ENCODE measurements at regions not wholly inside any gene's neighbourhood (a gene's known extent, or its start where the extent isn't known, plus 50 kb on each side); places are given as distances from the start of the nearest gene placed in this dataset.

GRCh38 chr2:221064880-221065279, 507.2 kb downstream of the EPHA4 start:
- CTCF ChIA-PET (ENCODE audit: low intra/inter-chr PET ratio, low total read pairs) = no interaction called here
- Histone ChIP-seq H3K79me2 (ENCODE audit: insufficient read depth, low read length) (no peaks in the 10 kb centered on the region), H3K9me3 (ENCODE audit: low read length) (peaks cover 14% of the 10 kb centered on the region; the same call in 1 of the 2 replicates), H3K4me2 (ENCODE audit: low read depth, low read length) (no peak overlapping the region), H3K27me3 (ENCODE audit: control insufficient read depth in 1 of 2, insufficient read depth in 2 of 2, low read length in 2 of 2) (no peaks in the 10 kb centered on the region), H3K4me1 (ENCODE audit: insufficient read depth, low read length) (no peaks in the 10 kb centered on the region), H4K20me1 (ENCODE audit: insufficient read depth, low read length) (no peaks in the 10 kb centered on the region), H3K9ac (ENCODE audit: insufficient read depth, low read depth, low read length) (no peak overlapping the region), H3K27ac (ENCODE audit: extremely low read length, insufficient read depth, low read length) (no peak overlapping the region), H3K4me3 (replicated peaks in 1 of 3; ENCODE audit: insufficient read depth in 1 of 3, low read depth in 2 of 3, low read length in 3 of 3) (no peak overlapping the region), H3K36me3 (replicated peaks in 1 of 2; ENCODE audit: control insufficient read depth in 1 of 2, insufficient read depth in 2 of 2, low read length in 2 of 2) (no peaks in the 10 kb centered on the region), H2AFZ (ENCODE audit: low read length) (no peak overlapping the region)
- POLR2A ChIA-PET = no interaction called here
- ATAC-seq (no peak), FAIRE-seq (no peak), DNase-seq (ENCODE audit: low spot score) (no peak)
- WGBS (ENCODE audit: low lambda C conversion rate) = 1% methylated on average over 3 of the region's 3 CpGs
- intact Hi-C loops (cut with micrococcal nuclease; ENCODE audit: unreplicated experiment) (no loop called here), in situ Hi-C loops (cut with HindIII; ENCODE audit: extremely low pct_ligation_motif_present, low pct_unique_long_range_greater_than_20kb) (no loop called here)
- TF ChIP-seq HNF4A (CRISPR knock-in tag; IDR thresholded peaks at IDR 0.05) (no peak), MBNL3 (CRISPR knock-in tag; conservative IDR thresholded peaks at IDR 0.05) (no peak), NFRKB (IDR thresholded peaks at IDR 0.05) (no peak), ZNF251 (CRISPR knock-in tag; IDR thresholded peaks at IDR 0.05) (no peak), ARID2 (CRISPR knock-in tag; IDR thresholded peaks at IDR 0.05; ENCODE audit: borderline replicate concordance) (no peak)
- TF ChIP-seq, protein P1, sequence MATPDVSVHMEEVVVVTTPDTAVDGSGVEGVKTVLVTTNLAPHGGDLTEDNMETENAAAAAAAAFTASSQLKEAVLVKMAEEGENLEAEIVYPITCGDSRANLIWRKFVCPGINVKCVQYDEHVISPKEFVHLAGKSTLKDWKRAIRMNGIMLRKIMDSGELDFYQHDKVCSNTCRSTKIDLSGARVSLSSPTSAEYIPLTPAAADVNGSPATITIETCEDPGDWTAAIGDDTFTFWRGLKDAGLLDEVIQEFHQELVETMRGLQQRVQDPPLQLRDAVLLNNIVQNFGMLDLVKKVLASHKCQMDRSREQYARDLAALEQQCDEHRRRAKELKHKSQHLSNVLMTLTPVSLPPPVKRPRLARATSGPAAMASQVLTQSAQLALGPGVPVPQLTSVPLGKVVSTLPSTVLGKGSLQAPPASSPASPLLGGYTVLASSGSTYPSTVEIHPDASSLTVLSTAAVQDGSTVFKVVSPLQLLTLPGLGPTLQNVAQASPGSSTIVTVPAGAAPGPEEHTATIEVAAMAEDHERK (CRISPR knock-in tag; IDR thresholded peaks at IDR 0.05; ENCODE audit: low read depth) = no peak
- no TSS peak for BruUV-seq (replicated peaks)

DNA sequence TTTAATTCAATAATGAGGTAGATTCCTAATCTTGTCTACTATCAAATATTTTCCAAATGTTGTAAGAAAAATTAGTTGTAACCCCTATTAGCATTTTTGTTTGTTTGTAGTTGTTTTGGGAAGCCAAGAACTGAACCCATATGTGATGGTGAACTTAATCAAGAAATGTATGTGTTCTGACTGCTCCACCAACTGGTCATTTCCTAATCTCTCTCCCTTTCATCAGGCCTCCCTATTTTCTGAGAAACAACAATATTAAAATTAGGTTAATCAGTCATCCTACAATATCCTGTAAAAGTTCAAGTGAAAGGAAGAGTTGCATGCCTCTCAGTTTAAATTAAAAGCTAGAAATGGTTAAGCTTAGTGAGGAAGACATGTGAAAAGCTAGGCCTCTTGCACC, 504.0 kb downstream of the EPHA4 start:
- H3K4me1 ChIP-seq (ENCODE audit: insufficient read depth, low read length) = no peaks in the 10 kb centered on the region
- no peaks in the 10 kb centered on the region for H3K36me3 ChIP-seq (replicated peaks in 1 of 2; ENCODE audit: control insufficient read depth in 1 of 2, insufficient read depth in 2 of 2, low read length in 2 of 2)
- no TSS peak for BruUV-seq (replicated peaks)
- H3K9me3 ChIP-seq (ENCODE audit: low read length) = peaks cover 36% of the 10 kb centered on the region
- no peak overlapping the region for H3K4me3 ChIP-seq (replicated peaks in 1 of 3; ENCODE audit: insufficient read depth in 1 of 3, low read depth in 2 of 3, low read length in 3 of 3)
- no peak for TF ChIP-seq SOX5 (CRISPR knock-in tag; IDR thresholded peaks at IDR 0.05; ENCODE audit: borderline replicate concordance)
- TF ChIP-seq MAFK (conservative IDR thresholded peaks at IDR 0.05 in 1 of 2, IDR thresholded peaks at IDR 0.05 in 1 of 2; ENCODE audit: low read length in 2 of 2) = no peak
- TF ChIP-seq ELF4 (CRISPR knock-in tag; IDR thresholded peaks at IDR 0.05; ENCODE audit: borderline replicate concordance) = no peak
- TF ChIP-seq RBAK (CRISPR knock-in tag; IDR thresholded peaks at IDR 0.05) = no peak
- TF ChIP-seq, protein P2, sequence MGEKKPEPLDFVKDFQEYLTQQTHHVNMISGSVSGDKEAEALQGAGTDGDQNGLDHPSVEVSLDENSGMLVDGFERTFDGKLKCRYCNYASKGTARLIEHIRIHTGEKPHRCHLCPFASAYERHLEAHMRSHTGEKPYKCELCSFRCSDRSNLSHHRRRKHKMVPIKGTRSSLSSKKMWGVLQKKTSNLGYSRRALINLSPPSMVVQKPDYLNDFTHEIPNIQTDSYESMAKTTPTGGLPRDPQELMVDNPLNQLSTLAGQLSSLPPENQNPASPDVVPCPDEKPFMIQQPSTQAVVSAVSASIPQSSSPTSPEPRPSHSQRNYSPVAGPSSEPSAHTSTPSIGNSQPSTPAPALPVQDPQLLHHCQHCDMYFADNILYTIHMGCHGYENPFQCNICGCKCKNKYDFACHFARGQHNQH (CRISPR knock-in tag; IDR thresholded peaks at IDR 0.05) = no peak
- no peak for TF ChIP-seq SMAD1 (CRISPR knock-in tag; IDR thresholded peaks at IDR 0.05; ENCODE audit: borderline replicate concordance, low read depth)
- TF ChIP-seq ZMAT3 (CRISPR knock-in tag; conservative IDR thresholded peaks at IDR 0.05) = no peak
- no peak for TF ChIP-seq MXD1 (CRISPR knock-in tag; IDR thresholded peaks at IDR 0.05)
- no peak for TF ChIP-seq SRF (IDR thresholded peaks at IDR 0.05; ENCODE audit: low read depth, low read length)
- no peak for TF ChIP-seq PPARG (CRISPR knock-in tag; conservative IDR thresholded peaks at IDR 0.05)
- no peak for TF ChIP-seq ATF2 (CRISPR knock-in tag; IDR thresholded peaks at IDR 0.05)
- no peak for TF ChIP-seq ETV6 (CRISPR knock-in tag; conservative IDR thresholded peaks at IDR 0.05)
- no peak overlapping the region for H3K27ac ChIP-seq (ENCODE audit: extremely low read length, insufficient read depth, low read length)
- H3K27me3 ChIP-seq (ENCODE audit: control insufficient read depth in 1 of 2, insufficient read depth in 2 of 2, low read length in 2 of 2) = no peaks in the 10 kb centered on the region
- CTCF ChIA-PET (ENCODE audit: low intra/inter-chr PET ratio, low total read pairs) = no interaction called here
- no peak for ATAC-seq
- no peak overlapping the region for H2AFZ ChIP-seq (ENCODE audit: low read length)
- no peaks in the 10 kb centered on the region for H4K20me1 ChIP-seq (ENCODE audit: insufficient read depth, low read length)
- POLR2A ChIA-PET = no interaction called here
- FAIRE-seq = peak; percentile 40
- no peak overlapping the region for H3K9ac ChIP-seq (ENCODE audit: insufficient read depth, low read depth, low read length)
- intact Hi-C loops (cut with micrococcal nuclease; ENCODE audit: unreplicated experiment) = no loop called here
- in situ Hi-C loops (cut with HindIII; ENCODE audit: extremely low pct_ligation_motif_present, low pct_unique_long_range_greater_than_20kb) = no loop called here
- DNase-seq (ENCODE audit: low spot score) = no peak
- no peak overlapping the region for H3K4me2 ChIP-seq (ENCODE audit: low read depth, low read length)
- no peaks in the 10 kb centered on the region for H3K79me2 ChIP-seq (ENCODE audit: insufficient read depth, low read length)
